ENCODE measurements at regions not wholly inside any gene's neighbourhood (a gene's known extent, or its start where the extent isn't known, plus 50 kb on each side); places are given as distances from the start of the nearest gene placed in this dataset.

- H3K4me3 ChIP-seq, result no peak overlapping the region
- intact Hi-C loops (cut with DNase I), result no loop called here
- no peak for DNase-seq
- H3K36me3 ChIP-seq (replicated peaks in 1 of 2), result no peaks in the 10 kb centered on the region
- H3K27ac ChIP-seq, result no peak overlapping the region
- H3K4me1 ChIP-seq (replicated peaks in 1 of 2), result no peaks in the 10 kb centered on the region
- TF ChIP-seq CTCF (IDR thresholded peaks at IDR 0.05), result no peak
- TF ChIP-seq POLR2A (IDR thresholded peaks at IDR 0.05), result no peak
- H3K27me3 ChIP-seq, result no peaks in the 10 kb centered on the region
- WGBS, 4 donors, result 75 to 84% (median 80%) methylated on average over 1 of the region's 1 CpG
- peaks cover 0 to 4% (median 0%) of the 10 kb centered on the region in 3 donors for H3K9me3 ChIP-seq (replicated peaks in 1 of 3)
These were observed 71.6 kb upstream of the EFEMP1 start for GRCh38 chr2:55995211-55995610.

- intact Hi-C loops (cut with DNase I), result no loop called here
- no peaks in the 10 kb centered on the region for H3K4me1 ChIP-seq (replicated peaks in 1 of 2)
- 70 to 84% (median 76%) methylated on average over 2 of the region's 2 CpGs for WGBS, 4 donors
- no peak for DNase-seq
- H3K9me3 ChIP-seq (replicated peaks in 1 of 3), result no peaks in the 10 kb centered on the region
- no peak for TF ChIP-seq CTCF (IDR thresholded peaks at IDR 0.05)
- TF ChIP-seq POLR2A (IDR thresholded peaks at IDR 0.05), result no peak
- no peak overlapping the region for H3K27ac ChIP-seq
- no peak overlapping the region for H3K4me3 ChIP-seq
- H3K27me3 ChIP-seq, result no peaks in the 10 kb centered on the region
- no peaks in the 10 kb centered on the region for H3K36me3 ChIP-seq (replicated peaks in 1 of 2)
These were observed 72.3 kb upstream of the EFEMP1 start for GRCh38 chr2:55995902-55996301.

- Histone ChIP-seq H3K27ac (no peak overlapping the region), H3K27me3 (no peaks in the 10 kb centered on the region), H3K9me3 (replicated peaks in 1 of 3) (no peaks in the 10 kb centered on the region), H3K36me3 (replicated peaks in 1 of 2) (no peaks in the 10 kb centered on the region), H3K4me1 (replicated peaks in 1 of 2) (no peaks in the 10 kb centered on the region), H3K4me3 (no peak overlapping the region)
- DNase-seq, result no peak
- TF ChIP-seq POLR2A (IDR thresholded peaks at IDR 0.05) (no peak), CTCF (IDR thresholded peaks at IDR 0.05) (no peak)
- intact Hi-C loops (cut with DNase I), result no loop called here
These were observed 75.6 kb upstream of the EFEMP1 start for GRCh38 chr2:55999231-55999630.

GRCh38 chr2:55999790-56000189 lies 76.2 kb upstream of the EFEMP1 start:
- Histone ChIP-seq H3K4me1 (replicated peaks in 1 of 2) (no peaks in the 10 kb centered on the region), H3K36me3 (replicated peaks in 1 of 2) (no peaks in the 10 kb centered on the region), H3K27ac (no peak overlapping the region), H3K4me3 (no peak overlapping the region), H3K27me3 (no peaks in the 10 kb centered on the region), H3K9me3 (replicated peaks in 1 of 3) (no peaks in the 10 kb centered on the region)
- DNase-seq, result no peak
- TF ChIP-seq POLR2A (IDR thresholded peaks at IDR 0.05) (no peak), CTCF (IDR thresholded peaks at IDR 0.05) (no peak)
- 58 to 64% (median 58%) methylated on average over 2 of the region's 2 CpGs for WGBS, 4 donors
- intact Hi-C loops (cut with DNase I), result no loop called here

Measured in adrenal gland (tissue), 9 donors.